Heart right ventricle (tissue), 16 donors: ENCODE measurements at regions not wholly inside any gene's neighbourhood (a gene's known extent, or its start where the extent isn't known, plus 50 kb on each side); places are given as distances from the start of the nearest gene placed in this dataset.

Source experiments
- ATAC-seq, 8 donors: fragments of 200-7000 bp; cut with Tn5 transposase; one replicate each; pipeline ENCODE4 v1.9.1; 2020; ENCODE audit warnings: mild to moderate bottlenecking in 8 of 8, moderate library complexity in 8 of 8, moderate number of reproducible peaks in 1 of 8
- DNase-seq, 2 donors: peaks; one replicate each; pipeline ENCODE4 v3.0.0-alpha.2; 2020
- H3K27ac ChIP-seq, 10 donors: fragments of 200-600 bp; sonication (generic) in 2 of 10; one replicate each; pipeline versions ENCODE4 v1.5.0 to v1.8.0; 2020 to 2022; ENCODE audit warnings: mild to moderate bottlenecking in 3 of 10
- H3K27me3 ChIP-seq, 7 donors: fragments of 200-600 bp; one replicate each; pipeline ENCODE4 v1.8.0; 2021 to 2022; ENCODE audit warnings: mild to moderate bottlenecking in 2 of 7
- H3K36me3 ChIP-seq, 9 donors: fragments of 200-600 bp; sonication (generic) in 1 of 9; one replicate each; pipeline versions ENCODE4 v1.5.0 to v1.8.0; 2020 to 2022; ENCODE audit warnings: mild to moderate bottlenecking in 2 of 9
- H3K4me1 ChIP-seq, 9 donors: fragments of 200-600 bp; sonication (generic) in 1 of 9; one replicate each; pipeline versions ENCODE4 v1.5.0 to v1.8.0; 2020 to 2022; ENCODE audit warnings: mild to moderate bottlenecking in 4 of 9
- H3K4me3 ChIP-seq, 10 donors: fragments of 200-600 bp; sonication (generic) in 2 of 10; one replicate each; pipeline versions ENCODE4 v1.5.0 to v1.8.0; 2020 to 2022; ENCODE audit warnings: mild to moderate bottlenecking in 7 of 10, moderate library complexity in 2 of 10
- H3K9me3 ChIP-seq, 11 donors: fragments of 200-600 bp in 10 of 11; sonication (generic) in 2 of 11; one replicate each; pipeline versions ENCODE4 v1.5.0 to v1.8.0; 2013 to 2022; ENCODE audit warnings: mild to moderate bottlenecking in 2 of 11, control low read depth in 1 of 11, moderate library complexity in 1 of 11
- CTCF ChIP-seq, 9 donors: fragments of 200-600 bp; sonication (generic) in 2 of 9; IDR thresholded peaks; one replicate each; pipeline versions ENCODE4 v1.5.0 to v1.8.0; 2021 to 2022; ENCODE audit warnings: antibody characterized with exemption in 9 of 9, mild to moderate bottlenecking in 5 of 9, moderate library complexity in 1 of 9
- WGBS, 2 donors: extraction: QIAGEN DNeasy Blood & Tissue Kit; methylation state at CpG; one replicate each; pipeline ENCODE4 v1.1.7; 2013; ENCODE audit warnings: inconsistent platforms in 1 of 2; 5-methylcytosine and 5-hydroxymethylcytosine counted together
- intact Hi-C, 10 donors: fragments of 100-400 bp; cut with DNase I; formaldehyde crosslinking; loops; one replicate each; pipeline versions ENCODE4 v1.11.1 to v1.14.2; 2022
- donor health status: Arrhythmogenic right ventricular cardiomyopathy.
- donor health status: ischemic (EF 13 %, LVEDD 7.1; RV severe dilation, severe dysfunction).
- donor health status: healthy with polysubstance abuse.
- donor health status: DM: no; HTN: yes; CAD: no.
- donor health status: DM: no; HTN: no; CAD: no.
- donor health status: ischemic (EF 25% LVEDD 6.9; RV normal size, moderate dysfunction).
- donor health status: ischemic (EF 25% LVEDD 5.7; RV mildly dilated, moderate dysfunction).
- donor health status: healthy.
- donor health status: DM: yes; HTN: yes; CAD: no.
- donor health status: Ischemic cardiomyopathy.
- donor health status: ischemic (EF 35%, LVEDD 5.7; RV mildly dilated, moderate dysfunction).
- donor health status: nonischemic (EF 11% LVEDD 7.7; RV severe dilation, severe dysfunction).
- donor health status: DM: yes; HTN: yes; CAD: no.
- donor health status: PGD.
- donor health status: ischemic (EF 29% LVEDD 5.4; RV normal size, mild dysfunction).
- donor health status: nonischemic (EF 23%, LVEDD 6.1; RV moderate dilation, normal function).

GRCh38 chr14:97712471-97712870 lies 915.3 kb downstream of the VRK1 start:
- ATAC-seq: no peak

GRCh38 chr14:97713023-97713422 lies 915.8 kb downstream of the VRK1 start:
- DNase-seq: no peak
- Histone ChIP-seq H3K36me3 (no peaks in the 10 kb centered on the region), H3K4me3 (no peak overlapping the region), H3K9me3 (no peaks in the 10 kb centered on the region), H3K27me3 (peaks cover 0 to 9% (median 0%) of the 10 kb centered on the region in 7 donors), H3K4me1 (no peaks in the 10 kb centered on the region), H3K27ac (no peak overlapping the region)
- intact Hi-C loops: no loop called here
- 66 to 79% methylated on average over 6 of the region's 6 CpGs for WGBS, 2 donors
- no peak for ATAC-seq
- TF ChIP-seq CTCF (IDR thresholded peaks at IDR 0.05): no peak

More at GRCh38 chr14:97712471-97712870, 915.3 kb downstream of the VRK1 start:
- no peaks in the 10 kb centered on the region for H3K4me1 ChIP-seq
- no peaks in the 10 kb centered on the region for H3K36me3 ChIP-seq
- no peak for TF ChIP-seq CTCF (IDR thresholded peaks at IDR 0.05)
- no peak overlapping the region for H3K4me3 ChIP-seq
- H3K27ac ChIP-seq: no peak overlapping the region
- no peaks in the 10 kb centered on the region for H3K9me3 ChIP-seq
- intact Hi-C loops: no loop called here
- peaks cover 0 to 9% (median 0%) of the 10 kb centered on the region in 7 donors for H3K27me3 ChIP-seq
- no peak for DNase-seq

- Histone ChIP-seq H3K36me3 (no peaks in the 10 kb centered on the region), H3K27me3 (peaks cover 0 to 5% (median 0%) of the 10 kb centered on the region in 7 donors), H3K27ac (no peak overlapping the region), H3K4me1 (no peaks in the 10 kb centered on the region), H3K9me3 (peaks cover 0 to 14% (median 4%) of the 10 kb centered on the region in 11 donors), H3K4me3 (no peak overlapping the region)
- TF ChIP-seq CTCF (IDR thresholded peaks at IDR 0.05): no peak
- DNase-seq (no peak), ATAC-seq (no peak)
- 78 to 81% methylated on average over 1 of the region's 1 CpG for WGBS, 2 donors
- intact Hi-C loops: no loop called here
These were observed 921.8 kb downstream of the VRK1 start for GRCh38 chr14:97718886-97719442.

- intact Hi-C loops: no loop called here
- H3K9me3 ChIP-seq: peaks cover 0 to 14% (median 4%) of the 10 kb centered on the region in 11 donors
- H3K27me3 ChIP-seq: peaks cover 0 to 10% (median 0%) of the 10 kb centered on the region in 7 donors
- H3K27ac ChIP-seq: no peak overlapping the region
- H3K36me3 ChIP-seq: no peaks in the 10 kb centered on the region
- 16 to 84% methylated on average over 2 of the region's 2 CpGs for WGBS, 2 donors
- no peak overlapping the region for H3K4me3 ChIP-seq
- ATAC-seq (no peak), DNase-seq (no peak)
- TF ChIP-seq CTCF (IDR thresholded peaks at IDR 0.05): no peak
- H3K4me1 ChIP-seq: no peaks in the 10 kb centered on the region
These were observed 922.7 kb downstream of the VRK1 start for GRCh38 chr14:97719931-97720330.
